ENCODE measurements at regions not wholly inside any gene's neighbourhood (a gene's known extent, or its start where the extent isn't known, plus 50 kb on each side); places are given as distances from the start of the nearest gene placed in this dataset.
"Not testable (repeated sequence)": the region's sequence is repeated elsewhere in the genome, so short reads cannot be mapped to it uniquely, and the experiment has no call there.

GRCh38 chr5:177891547-177892356 lies 104.3 kb downstream of the PROP1 start:
- not testable (repeated sequence) for TF ChIP-seq MAX, MYC, CTCF (IDR thresholded peaks at IDR 0.05; ENCODE audit: low read depth, low read length)
